Epithelial cell of prostate (primary cell): ENCODE measurements at regions not wholly inside any gene's neighbourhood (a gene's known extent, or its start where the extent isn't known, plus 50 kb on each side); places are given as distances from the start of the nearest gene placed in this dataset.

Experiments
- DNase-seq: peaks from one replicate; pipeline ENCODE4 v3.0.0-alpha.2; 2011; ENCODE audit warnings: low read depth, low spot score
- H3K27ac ChIP-seq: fragments of 450-650 bp; 2 replicates; pipeline ENCODE4 v1.5.1; 2017; ENCODE audit warnings: mild to moderate bottlenecking

GRCh38 chrX:42460706-42461105 lies 317.3 kb downstream of the PPP1R2C start:
- H3K27ac ChIP-seq = no peak overlapping the region
- DNase-seq = no peak

GRCh38 chrX:42459735-42460134 lies 318.2 kb downstream of the PPP1R2C start:
- no peak overlapping the region for H3K27ac ChIP-seq
- no peak for DNase-seq

GRCh38 chrX:42456176-42456700 lies 321.7 kb downstream of the PPP1R2C start:
- no peak for DNase-seq

GRCh38 chrX:42450228-42450627 lies 327.7 kb downstream of the PPP1R2C start:
- no peak overlapping the region for H3K27ac ChIP-seq
- DNase-seq = no peak

More at GRCh38 chrX:42456176-42456700, 321.7 kb downstream of the PPP1R2C start:
- no peak overlapping the region for H3K27ac ChIP-seq

GRCh38 chrX:42443267-42443666 lies 334.7 kb downstream of the PPP1R2C start:
- DNase-seq = no peak
- no peak overlapping the region for H3K27ac ChIP-seq

- no peak for DNase-seq
- H3K27ac ChIP-seq = no peak overlapping the region
These were observed 335.2 kb downstream of the PPP1R2C start for GRCh38 chrX:42442745-42443144.

GRCh38 chrX:42437211-42437610 lies 340.8 kb downstream of the PPP1R2C start:
- no peak overlapping the region for H3K27ac ChIP-seq
- DNase-seq = no peak

- no peak overlapping the region for H3K27ac ChIP-seq
- DNase-seq = no peak
These were observed 343.4 kb downstream of the PPP1R2C start for GRCh38 chrX:42434458-42435166.

GRCh38 chrX:42432552-42432951 lies 345.4 kb downstream of the PPP1R2C start:
- no peak overlapping the region for H3K27ac ChIP-seq
- DNase-seq = no peak

GRCh38 chrX:42422961-42423360 lies 355.0 kb downstream of the PPP1R2C start:
- no peak overlapping the region for H3K27ac ChIP-seq
- no peak for DNase-seq

- H3K27ac ChIP-seq = no peak overlapping the region
- no peak for DNase-seq
These were observed 357.5 kb downstream of the PPP1R2C start for GRCh38 chrX:42420426-42420825.

- DNase-seq = no peak
- no peak overlapping the region for H3K27ac ChIP-seq
These were observed 362.3 kb downstream of the PPP1R2C start for GRCh38 chrX:42415636-42416035.

GRCh38 chrX:42414057-42414456 lies 363.9 kb downstream of the PPP1R2C start:
- no peak for DNase-seq
- no peak overlapping the region for H3K27ac ChIP-seq

- no peak for DNase-seq
- no peak overlapping the region for H3K27ac ChIP-seq
These were observed 378.3 kb downstream of the PPP1R2C start for GRCh38 chrX:42399632-42400024.

- no peak overlapping the region for H3K27ac ChIP-seq
- no peak for DNase-seq
These were observed 378.9 kb downstream of the PPP1R2C start for GRCh38 chrX:42398967-42399631.

- H3K27ac ChIP-seq = no peak overlapping the region
- DNase-seq = no peak
These were observed 381.8 kb downstream of the PPP1R2C start for GRCh38 chrX:42396136-42396535.

- H3K27ac ChIP-seq = no peak overlapping the region
- no peak for DNase-seq
These were observed 385.1 kb downstream of the PPP1R2C start for GRCh38 chrX:42392846-42393245.

GRCh38 chrX:42386681-42387080 lies 391.3 kb downstream of the PPP1R2C start:
- no peak overlapping the region for H3K27ac ChIP-seq
- DNase-seq = no peak

- no peak for DNase-seq
- H3K27ac ChIP-seq = no peak overlapping the region
These were observed 392.2 kb downstream of the PPP1R2C start for GRCh38 chrX:42385730-42386129.

- peak; percentile 24 for DNase-seq
- no peak overlapping the region for H3K27ac ChIP-seq
These were observed 393.0 kb downstream of the PPP1R2C start for GRCh38 chrX:42384956-42385355.

GRCh38 chrX:42378857-42379256 lies 399.1 kb downstream of the PPP1R2C start:
- DNase-seq = no peak
- H3K27ac ChIP-seq = no peak overlapping the region

- no peak overlapping the region for H3K27ac ChIP-seq
- DNase-seq = no peak
These were observed 402.9 kb downstream of the PPP1R2C start for GRCh38 chrX:42375086-42375485.
